ENCODE measurements at regions not wholly inside any gene's neighbourhood (a gene's known extent, or its start where the extent isn't known, plus 50 kb on each side); places are given as distances from the start of the nearest gene placed in this dataset.

DNA sequence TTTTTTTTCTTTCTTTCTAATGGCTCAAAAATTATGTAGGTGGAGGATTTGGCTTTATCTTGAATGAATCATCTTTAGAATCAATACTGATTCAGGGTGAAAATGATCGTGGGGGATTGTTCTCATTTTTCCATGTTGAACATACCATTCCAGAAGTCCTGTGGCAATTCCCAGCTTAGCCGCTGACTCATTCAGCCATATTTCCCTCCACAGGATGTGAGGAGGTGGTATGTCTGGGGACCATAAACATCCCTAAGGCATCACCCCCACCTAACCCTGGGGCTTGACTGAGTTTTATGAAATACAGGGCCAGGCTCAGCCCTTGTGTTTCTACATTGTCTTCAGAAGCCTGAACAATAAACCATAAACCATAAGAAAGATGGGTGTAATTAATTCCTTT is 92.7 kb upstream of the FN1 start:
- no peak for DNase-seq

DNA sequence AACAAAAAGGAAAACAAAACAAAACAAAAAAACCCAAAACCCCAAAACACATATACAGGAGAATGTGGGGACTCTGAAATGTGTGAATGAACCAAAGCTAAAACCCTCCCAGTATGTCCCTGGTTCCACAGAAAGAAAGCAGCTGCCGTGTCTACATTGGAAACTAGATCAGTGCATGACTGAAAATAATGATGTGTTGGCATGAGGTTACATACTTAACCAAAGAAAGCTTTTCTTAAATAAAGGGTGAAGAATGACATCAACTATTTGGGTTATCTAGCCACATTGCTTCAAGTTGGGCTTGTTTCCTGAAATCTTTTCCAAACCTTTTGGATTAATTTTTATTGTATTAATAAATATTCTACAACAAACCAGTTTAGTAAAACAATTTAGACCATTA is 91.9 kb upstream of the FN1 start:
- no peak for DNase-seq

DNA sequence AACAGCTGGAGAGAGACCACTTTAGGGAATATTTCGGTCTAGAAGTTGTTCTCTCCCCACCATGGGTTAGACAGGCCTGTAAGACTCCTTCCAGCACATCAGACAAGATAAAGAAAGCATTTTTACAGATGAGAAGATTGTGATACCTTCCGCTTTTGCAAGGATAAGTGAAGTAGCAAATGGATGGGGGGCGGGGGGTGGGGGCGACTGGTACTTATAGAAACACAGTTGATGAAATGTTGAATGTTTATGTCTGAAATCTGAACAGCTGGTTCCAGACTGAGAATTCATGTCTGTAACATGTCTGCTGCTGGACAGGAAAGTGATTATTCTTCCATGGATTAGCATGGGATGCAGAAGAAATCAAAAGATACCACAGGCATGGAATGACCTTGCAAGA is 90.5 kb upstream of the FN1 start:
- no peak for DNase-seq

DNA sequence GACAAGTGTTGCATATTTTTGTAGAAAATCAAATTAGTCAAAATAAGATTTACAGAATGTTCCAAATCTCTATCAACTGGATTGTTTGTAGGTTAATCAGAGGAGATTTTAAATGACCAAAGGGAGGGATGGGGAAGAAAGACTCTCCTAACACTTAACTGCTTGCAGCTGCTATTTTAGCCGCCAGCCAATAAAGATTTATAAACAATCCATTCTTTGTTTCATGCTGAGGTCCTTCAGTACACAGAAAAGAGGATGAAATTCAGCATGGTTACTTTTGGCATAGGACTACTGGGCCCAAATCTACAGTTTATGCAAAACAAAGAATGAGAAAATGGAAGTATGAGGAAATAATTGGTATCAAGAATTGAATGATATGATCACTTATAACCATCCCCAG is 86.4 kb upstream of the FN1 start:
- DNase-seq, result no peak

DNA sequence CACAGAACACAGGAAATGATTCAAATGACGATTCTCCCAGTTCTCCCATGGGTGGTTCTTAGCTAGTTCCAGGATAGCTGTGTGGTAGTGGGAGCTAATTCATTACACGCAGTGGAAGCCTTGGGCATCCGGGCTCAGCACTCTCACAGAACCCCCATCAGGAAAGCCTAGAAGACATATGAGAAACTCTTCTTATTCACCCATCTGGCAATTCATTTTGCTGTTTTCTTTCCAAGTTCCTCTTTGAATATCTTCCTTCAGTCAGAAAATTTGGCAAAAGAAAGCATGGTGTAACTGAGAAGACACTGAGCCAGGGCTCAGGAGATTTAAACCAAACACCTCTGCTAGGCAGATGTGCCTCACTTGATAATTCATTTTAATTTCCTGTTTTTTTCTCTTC is 85.2 kb upstream of the FN1 start:
- DNase-seq, result no peak

DNA sequence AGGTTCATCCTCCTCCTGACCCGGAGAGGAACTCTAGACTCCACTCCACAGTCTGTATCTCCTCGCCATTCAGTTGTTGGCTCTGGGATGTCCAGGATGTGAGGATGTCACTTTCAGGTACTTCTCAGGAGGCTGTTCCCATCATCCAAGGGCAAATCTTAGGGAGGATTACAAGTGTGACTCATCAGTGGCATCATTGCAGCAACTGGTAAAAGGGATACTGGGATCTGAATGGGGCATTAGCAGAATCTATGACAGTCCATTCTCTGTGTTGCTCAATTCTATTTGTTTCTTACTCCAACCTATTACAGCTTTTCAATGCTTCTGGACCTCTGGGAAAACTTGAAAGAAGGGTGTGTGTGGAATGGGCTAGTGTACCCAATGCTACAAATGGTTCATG is 81.5 kb upstream of the FN1 start:
- no peak for DNase-seq

DNA sequence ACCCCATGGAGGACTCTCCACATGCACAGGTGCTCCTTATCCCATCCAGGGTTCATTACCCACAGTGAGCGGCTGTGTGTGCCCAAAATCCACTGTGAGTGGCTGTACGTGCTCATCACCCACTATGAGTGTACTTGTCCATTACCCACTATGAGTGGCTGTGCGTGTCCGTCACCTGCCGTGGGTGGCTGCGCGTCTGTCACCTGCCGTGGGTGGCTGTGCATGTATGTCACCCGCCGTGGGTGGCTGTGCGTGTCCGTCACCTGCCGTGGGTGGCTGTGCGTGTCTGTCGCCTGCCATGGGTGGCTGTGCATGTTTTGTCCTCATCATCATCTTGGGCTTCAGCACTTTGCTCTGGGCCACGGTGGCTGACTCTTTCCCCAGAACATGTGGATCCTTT is 78.6 kb upstream of the FN1 start:
- no peak for DNase-seq

DNA sequence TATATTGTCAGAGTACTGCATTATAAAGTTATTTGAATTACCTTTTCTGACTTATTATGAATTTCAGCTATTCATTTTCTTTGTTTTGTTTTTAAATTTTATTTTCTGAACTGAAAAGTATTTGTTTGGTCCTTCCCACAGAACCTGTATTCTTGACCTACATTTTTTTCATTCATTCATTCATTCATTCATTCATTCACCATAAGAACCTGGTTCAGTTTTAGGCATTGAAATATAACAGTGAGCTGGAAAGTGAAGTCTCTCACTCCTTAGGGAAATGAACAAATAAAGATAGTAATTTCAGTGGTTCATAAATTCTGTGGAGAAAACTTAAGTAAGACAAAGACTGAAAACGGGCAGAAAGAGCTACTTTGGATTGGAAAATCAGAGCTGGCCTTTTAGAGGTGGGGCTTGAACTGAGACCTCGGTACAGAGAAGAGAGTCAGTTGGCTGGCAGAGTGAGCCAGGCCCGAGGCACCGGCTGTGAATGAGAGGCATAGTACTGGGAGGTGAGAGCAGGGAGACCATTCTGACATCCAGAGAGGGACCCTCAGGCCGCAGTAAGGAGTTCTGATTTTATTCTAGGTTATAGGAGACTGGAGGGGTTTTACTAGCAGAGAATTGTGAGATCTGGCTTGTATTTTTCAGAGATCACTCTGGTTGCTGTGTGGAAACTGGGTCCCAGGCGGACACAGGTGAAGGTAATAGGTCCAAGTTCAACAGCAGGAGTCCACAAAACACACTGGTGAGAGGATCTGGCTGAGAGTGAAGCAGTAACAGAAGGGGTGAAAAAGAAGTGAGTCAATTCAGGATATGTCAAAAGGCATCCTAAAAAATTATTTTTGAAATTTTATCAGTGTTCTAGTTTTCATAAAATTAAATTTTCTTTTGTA is 75.8 kb upstream of the FN1 start:
- no peak for DNase-seq

DNA sequence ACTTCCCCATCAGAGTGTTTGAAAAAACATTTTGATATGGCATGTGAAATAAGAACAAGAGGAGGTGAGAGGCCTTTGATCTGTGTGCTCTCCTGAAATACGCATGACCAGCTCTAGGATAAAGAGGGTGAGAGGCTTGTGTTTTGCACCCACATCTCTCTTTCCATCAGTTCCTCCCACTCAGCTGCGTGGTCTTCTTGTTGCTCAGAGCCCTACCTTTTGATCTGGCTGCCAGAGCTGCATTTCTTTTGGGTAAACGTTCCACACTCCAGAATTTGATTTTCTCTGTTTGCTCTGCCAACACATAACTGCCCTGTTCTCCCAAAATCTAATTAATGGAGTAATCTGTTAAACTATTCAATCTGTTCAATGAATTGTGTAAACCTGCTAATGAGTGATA is 72.0 kb upstream of the FN1 start:
- no peak for DNase-seq

DNA sequence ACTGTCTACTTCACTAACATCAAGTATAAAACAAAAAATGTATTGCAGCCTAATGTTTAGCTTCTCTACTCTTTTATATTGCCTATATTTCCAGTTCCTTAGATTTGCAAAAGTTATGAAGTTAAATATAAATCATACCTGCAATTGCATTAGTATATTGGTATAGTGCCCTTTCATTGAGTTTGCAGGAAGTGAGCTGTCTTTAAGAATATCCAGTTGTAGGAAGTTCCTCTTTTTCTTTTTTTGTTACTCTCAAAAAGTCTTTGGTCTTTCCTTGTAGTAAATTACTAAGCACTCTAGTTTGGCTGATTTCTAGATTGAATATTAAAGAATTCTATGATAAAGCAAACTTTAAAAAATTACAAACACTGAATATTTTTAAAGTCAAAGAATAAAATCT is 71.3 kb upstream of the FN1 start:
- DNase-seq, result no peak

DNA sequence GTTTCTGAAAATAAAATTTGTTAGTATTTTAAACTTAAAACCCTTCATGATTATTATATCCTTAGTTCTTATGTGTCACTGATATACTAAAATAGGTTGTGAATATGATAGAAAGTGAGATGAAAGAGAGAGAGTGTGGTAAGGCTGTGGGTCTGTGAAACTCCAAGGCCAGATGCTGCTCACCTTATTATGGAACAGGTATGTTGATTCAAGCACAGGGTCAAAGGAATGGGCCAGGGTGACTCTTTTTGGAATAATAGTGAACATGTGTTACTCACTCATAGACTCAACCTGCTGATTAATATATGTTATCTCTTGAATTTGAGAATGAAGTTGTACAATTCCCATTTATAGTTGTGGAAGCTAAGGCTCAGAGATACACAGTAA is 70.7 kb upstream of the FN1 start:
- DNase-seq, result no peak

DNA sequence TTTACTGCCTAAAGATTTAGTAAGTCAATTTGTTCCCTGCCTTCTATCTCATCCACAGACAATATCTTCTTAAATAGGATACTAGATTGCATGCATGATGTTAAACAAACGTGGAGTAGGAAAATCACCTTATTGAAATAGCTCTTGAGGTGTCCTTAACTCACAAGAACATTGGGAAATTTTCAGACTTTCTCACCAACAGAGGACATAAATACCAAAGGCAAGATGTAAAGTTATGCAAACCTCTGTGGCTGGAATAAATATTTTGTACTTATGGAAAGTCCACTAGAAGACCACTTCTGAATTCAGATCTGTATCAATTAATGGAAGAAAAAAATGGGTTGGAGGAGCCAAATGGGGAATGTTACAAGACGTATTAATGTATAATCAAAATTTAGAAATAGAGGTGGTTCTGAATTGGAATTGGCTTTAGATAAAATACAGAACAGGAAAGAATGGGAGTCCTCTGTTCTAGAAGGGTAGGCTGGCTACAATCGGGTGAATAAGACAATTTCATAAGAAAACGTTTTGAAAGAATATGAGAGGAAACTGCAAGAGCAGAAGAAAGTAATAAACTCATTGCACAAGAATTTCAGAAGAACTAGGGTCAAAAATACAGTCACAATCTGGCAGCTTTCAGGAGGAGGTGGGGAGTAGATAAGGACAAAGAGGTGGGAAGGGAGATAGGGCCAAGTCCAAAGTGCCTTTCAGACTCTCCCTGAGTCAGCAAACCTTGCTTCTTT is 69.3 kb upstream of the FN1 start:
- DNase-seq, result no peak

DNA sequence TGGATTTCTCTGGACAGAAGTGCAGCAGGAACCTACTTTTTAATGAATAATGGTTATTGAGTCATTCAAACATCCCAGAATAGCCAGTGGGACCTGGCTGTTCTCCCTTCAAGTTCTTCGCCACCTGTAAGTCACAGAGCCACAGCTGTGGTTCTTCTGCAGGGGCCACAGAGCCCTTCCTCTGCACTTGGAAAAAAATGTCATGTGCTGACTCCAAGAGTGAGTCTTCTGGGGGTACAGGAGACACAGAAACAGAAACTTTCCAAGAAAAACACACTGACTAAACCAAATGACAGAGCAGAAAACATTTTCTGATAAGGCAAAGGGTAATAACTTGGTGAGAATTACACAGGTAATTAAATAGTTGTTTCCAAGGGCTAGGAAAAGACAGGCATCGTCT is 68.7 kb upstream of the FN1 start:
- no peak for DNase-seq

DNA sequence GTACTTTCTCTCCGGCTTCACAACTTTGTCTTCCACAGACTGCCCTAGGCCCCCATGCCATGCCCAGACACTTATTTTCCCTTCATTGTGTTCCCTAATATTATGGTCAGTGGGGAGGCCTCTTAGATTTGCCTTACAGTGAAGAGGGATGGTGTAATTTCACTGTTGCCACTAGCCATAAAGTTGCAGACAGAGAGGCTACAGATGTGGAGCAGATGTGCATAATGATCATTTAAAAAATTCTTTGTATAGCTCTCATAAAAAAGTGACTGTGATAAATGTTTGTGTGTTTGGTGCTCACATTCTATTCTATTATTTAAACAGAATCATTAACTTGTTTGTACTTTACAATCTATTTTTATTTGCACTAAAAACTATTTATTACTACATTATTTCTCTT is 67.5 kb upstream of the FN1 start:
- no peak for DNase-seq

DNA sequence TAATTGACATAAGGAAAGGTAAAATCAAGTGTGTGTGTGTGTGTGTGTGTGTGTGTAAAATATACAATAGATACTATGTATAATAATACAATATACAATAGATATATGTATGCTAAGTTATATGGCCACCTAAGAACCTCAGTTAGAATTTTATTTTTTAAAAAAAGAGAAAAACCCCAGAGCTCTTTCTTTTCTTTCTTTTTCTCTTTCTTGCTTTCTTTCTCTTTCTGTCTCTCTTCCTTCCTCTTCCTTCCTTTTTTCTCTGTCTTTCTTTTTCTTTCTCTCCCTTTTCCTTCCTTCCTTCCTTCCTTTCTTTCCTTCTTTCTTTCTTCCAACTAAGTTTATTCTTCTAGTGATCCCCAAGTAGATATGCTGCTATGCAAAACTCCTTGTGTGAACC is 64.6 kb upstream of the FN1 start:
- no peak for DNase-seq

DNA sequence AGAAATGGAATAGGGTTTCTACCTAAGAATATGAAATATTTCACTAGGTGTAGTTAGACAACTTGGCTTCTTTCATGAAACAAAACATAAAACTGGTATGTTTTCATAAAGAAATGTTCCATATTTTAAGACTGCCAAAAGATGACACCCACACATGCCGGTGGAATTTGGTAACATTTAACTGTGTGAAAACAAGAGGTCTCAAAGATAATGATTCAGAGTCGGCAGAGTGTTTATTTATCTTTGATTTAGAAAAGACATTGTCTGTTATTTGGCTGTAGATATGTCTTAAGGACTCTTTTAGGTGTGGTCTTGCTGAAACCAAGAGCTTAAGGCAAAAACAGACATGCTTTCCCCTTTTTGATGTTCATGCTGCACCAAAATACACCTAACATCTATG is 63.5 kb upstream of the FN1 start:
- DNase-seq, result no peak

DNA sequence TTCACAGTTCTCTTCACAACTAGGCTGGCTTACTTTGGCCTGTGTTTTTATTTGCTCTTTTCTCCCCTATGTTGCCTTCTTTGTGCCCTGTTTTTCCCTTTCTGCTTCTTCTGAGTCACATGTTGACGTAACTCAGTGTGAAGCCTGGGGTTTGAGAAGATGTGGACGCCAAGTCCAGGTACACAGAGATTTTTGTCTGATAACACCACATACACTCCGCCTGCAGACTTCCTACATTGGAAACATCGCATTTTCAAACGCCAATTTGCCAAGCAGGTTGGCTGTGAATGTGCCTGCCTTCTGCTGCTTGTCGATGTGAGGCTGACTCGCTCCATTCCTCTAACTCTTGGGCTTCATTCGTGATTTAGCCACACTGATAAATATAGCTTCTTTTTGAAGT is 62.6 kb upstream of the FN1 start:
- no peak for DNase-seq

DNA sequence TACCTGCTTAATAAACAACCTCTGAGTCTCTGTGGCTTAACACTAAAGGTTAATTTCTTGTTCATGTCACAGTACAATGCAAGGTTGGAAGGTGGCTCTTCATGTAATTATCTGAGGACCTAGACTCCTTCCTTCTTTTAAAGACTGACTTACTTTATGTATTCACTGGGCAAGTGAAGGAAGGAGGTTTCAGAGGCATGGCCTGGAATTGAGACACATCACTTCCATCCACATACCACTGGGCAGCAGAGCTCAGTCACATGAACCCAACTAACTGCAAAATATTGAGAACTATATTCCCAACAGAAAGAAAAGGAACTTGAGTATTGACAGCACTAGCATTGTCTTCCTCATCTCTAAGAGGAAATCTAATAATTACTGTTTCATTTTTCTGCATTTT is 57.5 kb upstream of the FN1 start:
- no peak for DNase-seq

DNA sequence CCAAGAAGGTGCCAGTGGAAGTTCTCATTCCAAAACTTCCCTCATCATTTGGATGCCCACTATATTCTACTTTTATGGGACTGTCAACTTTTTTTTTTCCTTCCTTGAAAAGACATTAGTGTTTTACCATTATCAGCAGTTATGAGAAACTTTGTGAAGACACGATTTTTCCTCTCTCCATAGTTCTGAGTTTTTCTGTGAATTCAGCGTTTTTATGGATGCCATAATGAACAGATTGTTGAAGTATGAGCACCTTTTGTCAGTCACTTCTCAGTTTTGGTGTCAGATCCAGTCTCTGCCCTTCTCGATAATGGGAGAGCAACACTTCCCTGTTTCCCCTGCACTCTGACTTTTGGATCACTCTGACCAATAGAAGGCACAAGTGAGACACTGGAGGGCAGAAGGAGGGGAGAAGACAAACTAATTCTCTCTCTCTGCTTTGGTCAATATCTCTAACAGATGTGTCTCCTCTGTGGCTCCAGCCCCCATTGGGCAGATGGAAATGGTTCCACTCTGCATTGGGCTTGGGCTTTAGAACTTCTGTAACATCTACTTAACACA is 53.5 kb upstream of the FN1 start:
- DNase-seq, result no peak

DNA sequence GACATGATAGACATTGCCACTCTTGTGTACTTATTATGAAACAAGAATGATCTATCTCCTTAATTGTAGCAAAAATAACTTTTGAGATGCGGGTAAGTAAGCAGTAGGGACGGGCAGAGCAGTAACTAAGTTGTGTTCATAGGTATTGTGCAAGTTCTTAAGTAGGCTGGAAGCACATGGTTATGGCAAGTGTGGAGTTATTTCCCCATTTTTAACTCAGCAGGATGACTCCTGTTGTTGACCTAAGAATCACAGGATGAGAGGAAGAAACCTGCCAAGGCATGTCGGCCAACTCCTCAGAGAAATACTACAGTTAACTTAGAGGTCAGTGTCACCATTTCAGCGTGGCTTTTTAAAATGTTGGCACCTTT is 51.1 kb upstream of the FN1 start:
- DNase-seq, result no peak

DNA sequence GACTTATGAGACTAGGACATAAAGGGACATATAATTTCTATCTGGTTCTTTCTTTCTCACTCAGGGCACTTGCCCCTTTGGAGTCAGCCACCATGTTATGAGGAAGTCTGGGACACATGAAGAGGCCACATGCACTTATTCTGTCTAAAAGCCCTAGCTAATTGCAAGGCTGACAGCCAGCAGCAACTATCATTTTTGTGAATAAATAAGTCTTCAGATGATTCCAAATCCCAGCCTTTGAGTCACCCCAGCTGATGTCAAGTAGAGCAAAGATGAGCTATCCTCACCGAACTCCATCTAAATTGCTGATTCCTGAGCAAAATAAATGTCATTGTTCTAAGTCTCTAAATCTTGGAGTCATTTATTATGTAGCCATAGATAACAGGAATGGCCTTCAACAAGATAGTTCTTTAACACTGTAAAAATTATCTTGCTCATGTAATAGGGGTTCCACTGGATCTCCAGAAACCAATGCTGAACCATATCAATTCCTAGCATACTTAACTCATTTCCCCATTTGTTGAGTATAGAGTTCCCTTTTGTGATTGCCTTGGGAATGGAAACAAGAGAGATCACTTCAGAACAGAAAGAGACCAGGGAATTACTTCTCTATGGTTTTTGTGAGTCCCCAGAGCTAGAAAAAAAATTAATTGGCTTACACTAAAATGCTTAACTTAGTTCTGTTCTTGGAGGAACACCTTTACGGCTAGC is 50.6 kb upstream of the FN1 start:
- DNase-seq, result no peak
